ENCODE measurements at regions not wholly inside any gene's neighbourhood (a gene's known extent, or its start where the extent isn't known, plus 50 kb on each side); places are given as distances from the start of the nearest gene placed in this dataset.

DNA sequence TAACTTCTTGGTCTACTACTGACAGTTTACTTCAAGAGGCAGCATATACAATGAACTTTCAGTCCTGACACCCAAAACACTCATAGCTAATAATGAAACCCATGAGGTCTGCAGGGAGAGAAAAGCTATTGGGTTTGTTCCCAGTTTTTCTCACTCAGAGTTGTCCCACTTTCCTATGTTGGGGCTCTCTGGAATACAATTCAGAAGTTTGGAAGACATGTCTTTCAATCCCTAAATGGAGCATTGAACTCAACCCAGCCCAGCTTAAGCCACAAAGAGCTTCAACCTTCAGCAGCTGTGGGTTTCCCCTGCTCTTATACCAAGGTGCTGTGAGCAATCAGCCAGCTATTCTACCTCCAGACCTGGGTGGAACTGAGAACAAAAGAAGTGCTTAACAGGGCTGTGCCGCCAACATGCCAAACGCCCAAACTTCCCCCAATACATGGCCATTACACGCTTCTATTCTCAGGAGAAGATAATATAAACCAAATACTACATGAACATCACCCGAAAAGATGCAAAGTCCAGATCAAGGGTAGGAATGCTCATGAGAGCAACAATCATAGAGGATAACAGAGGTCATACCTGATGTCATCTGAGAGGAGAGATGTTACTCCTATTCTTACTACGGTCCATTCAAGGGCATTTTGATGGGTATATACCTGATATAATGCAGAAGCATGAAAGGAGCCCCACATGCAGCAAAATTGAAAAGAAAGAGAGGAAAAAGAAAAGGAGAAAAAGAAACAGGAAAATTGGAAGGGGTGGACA lies 131.2 kb upstream of the TGFBR2 start:
- TF ChIP-seq, protein P1, sequence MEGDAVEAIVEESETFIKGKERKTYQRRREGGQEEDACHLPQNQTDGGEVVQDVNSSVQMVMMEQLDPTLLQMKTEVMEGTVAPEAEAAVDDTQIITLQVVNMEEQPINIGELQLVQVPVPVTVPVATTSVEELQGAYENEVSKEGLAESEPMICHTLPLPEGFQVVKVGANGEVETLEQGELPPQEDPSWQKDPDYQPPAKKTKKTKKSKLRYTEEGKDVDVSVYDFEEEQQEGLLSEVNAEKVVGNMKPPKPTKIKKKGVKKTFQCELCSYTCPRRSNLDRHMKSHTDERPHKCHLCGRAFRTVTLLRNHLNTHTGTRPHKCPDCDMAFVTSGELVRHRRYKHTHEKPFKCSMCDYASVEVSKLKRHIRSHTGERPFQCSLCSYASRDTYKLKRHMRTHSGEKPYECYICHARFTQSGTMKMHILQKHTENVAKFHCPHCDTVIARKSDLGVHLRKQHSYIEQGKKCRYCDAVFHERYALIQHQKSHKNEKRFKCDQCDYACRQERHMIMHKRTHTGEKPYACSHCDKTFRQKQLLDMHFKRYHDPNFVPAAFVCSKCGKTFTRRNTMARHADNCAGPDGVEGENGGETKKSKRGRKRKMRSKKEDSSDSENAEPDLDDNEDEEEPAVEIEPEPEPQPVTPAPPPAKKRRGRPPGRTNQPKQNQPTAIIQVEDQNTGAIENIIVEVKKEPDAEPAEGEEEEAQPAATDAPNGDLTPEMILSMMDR (IDR thresholded peaks at IDR 0.05; ENCODE audit: low read depth, low read length, poor library complexity, severe bottlenecking) = no peak
- TF ChIP-seq EZH2phosphoT487 (IDR thresholded peaks at IDR 0.05; ENCODE audit: borderline replicate concordance, low read length) = no peak

Data from DOHH2 (cell line).